ENCODE measurements at regions not wholly inside any gene's neighbourhood (a gene's known extent, or its start where the extent isn't known, plus 50 kb on each side); places are given as distances from the start of the nearest gene placed in this dataset.
"Not testable (repeated sequence)": the region's sequence is repeated elsewhere in the genome, so short reads cannot be mapped to it uniquely, and the experiment has no call there.

DNA sequence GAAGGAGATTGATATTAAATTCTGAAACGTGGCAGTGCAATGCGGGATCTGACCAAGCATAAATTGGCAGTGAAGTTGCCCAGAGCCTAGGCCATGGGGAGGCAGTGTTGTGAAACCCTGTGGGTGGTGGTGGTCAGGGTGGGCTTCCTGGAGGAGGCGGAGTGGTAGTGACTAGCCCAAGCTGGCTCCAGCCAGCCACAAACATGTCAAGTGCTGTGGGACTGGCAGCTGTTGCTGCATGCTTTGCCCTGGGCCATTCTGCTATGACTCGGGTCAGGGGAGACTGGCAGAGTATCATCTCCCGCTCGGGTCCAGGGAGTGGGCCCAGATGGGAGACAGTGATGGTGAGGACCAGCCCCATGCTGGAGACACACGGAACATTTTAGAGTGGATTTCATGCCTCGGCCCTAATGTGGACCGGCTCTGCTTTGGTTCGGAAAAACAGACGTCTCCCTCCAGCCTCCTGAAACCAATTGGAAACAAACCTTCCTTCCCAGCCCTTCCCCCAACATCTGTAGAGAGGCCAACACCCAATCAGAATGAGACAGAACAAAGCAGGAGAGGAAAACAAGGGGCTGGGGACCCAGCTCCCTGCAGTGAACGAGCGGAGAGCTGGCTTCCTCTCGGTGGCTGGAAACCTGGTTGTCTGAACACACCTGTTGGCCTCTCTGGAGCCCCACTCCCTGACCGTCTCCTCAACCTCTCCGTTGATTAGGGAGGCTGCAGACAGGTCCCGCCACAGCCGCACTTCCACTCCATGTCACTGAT, 58.2 kb downstream of the TMEM270 start:
- peak; percentile 42 for DNase-seq

DNA sequence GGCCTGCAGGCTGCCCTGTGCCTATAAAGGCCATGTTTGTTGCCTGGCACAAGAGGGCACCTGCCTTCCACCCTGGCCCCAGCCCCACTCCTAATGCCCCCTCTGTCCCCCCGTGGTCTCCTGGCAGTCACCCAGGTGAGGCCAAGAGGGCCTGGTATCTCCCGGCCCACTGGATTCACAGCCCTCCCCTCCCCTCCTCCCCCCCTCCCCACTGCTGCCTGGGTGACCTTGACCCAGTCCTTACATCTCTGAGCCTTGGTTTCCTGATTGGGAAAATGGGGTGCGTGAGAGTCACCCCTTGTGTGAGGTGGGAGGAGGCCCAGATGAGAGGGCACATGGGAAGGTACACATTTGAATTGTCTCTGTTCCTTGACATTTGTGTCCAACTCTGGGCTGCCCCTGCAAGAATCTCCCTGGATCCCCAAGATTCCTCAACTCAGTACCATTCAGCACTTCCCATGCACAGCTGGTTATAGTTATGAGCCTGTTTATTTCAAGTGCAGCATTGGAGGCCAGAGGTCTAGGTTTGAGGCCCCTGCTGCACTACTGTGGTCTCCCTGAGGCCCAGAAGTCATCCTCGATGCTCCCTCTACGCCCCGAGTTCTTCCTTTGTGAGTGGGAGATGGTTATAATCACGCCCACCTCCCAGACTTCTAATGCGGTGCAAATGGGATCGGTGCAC, 58.9 kb downstream of the TMEM270 start:
- no peak for DNase-seq

DNA sequence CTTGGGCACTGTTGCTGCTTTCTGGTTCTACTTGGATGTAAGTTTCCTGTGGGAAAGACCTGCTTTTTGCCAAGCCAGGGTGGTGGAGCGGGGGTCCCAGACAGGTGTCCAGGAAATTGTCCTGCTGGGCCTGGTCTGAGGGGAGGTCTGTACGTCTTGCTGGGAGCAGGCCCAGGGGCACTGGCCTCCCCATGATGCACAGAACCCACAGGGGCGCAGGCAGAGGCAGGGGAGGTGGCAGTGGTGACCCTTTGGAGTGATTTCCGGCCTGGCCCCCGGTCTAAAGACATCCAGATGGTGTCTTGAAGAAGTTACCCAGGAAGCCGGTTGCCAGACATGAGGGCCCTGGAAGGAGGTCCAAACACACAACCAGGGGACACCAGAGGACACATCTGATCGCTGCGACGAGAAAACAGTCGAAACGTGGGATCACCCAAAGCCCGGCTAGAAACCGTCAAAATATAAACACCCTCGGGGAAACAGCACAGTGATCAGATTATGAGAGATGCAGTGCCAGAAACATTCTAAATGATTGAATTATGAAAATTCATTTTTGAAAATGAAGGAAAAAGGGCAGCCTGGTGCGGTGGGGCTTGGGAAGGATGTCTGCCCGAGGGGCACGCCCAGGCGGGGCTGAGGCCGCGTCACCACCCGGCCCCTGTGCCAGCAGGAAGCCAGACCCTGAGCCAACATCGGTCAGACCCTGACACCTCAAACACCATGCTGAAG, 59.6 kb downstream of the TMEM270 start:
- no peak for DNase-seq

- no peak for DNase-seq
Observed at GRCh38 chr7:73921623-73922528, 60.9 kb downstream of the TMEM270 start.

DNA sequence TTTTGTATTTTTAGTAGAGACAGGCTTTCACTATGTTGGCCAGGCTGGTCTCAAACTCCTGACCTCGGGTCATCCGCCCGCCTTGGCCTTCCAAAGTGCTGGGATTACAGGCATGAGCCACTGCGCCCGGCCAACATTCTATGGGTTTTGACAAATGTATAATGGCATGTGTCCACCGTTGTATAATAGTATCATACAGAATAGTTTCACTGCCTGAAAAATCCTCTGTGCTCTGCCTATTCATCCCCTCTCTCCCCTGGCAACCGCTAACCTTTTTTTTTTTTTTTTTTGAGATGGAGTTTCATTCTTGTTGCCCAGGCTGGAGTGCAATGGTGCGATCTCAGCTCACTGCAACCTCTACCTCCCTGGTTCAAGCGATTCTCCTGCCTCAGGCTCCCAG, 67.7 kb downstream of the TMEM270 start:
- DNase-seq, result not testable (repeated sequence)

GRCh38 chr7:73931502-73931901, 70.5 kb downstream of the TMEM270 start:
- DNase-seq, result no peak

DNA sequence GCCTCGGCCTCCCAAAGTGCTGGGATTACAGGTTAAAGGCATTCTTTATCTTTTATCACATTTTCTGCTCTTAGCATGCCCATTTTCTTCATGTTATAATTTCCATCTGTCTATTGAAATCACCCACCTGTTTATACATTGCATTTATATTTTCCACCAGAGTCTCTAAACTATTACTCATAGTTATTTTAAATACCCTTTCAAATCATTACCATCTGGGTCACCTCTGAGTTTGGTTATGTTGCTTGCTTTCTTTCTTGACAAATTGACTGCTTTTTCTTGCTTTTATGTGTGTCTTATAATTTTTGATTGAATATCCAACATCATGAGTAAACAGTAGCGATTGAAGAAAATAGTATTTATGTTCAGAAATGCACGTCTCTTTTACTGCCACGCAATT, 71.4 kb downstream of the TMEM270 start:
- no peak for DNase-seq

- DNase-seq, result no peak
Observed at GRCh38 chr7:73933091-73933490, 72.1 kb downstream of the TMEM270 start.

DNA sequence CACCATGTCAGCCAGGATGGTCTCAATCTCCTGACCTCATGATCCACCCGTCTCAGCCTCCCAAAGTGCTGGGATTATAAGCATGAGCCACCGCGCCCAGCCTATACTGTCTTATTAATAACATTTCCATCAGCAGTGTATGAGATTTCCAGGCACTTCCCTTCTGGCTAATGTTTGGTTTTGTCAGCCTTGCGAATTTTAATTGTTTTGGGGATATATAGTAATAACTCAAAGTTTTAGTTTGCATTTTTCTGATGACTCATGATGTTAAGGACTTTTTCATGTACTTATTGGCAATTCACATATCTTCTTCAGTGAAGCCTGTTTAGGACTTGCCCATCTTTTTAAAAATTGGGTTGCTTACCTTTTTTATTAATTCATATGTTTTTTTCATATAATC, 76.0 kb downstream of the TMEM270 start:
- no peak for DNase-seq

GRCh38 chr7:73937650-73938049, 76.7 kb downstream of the TMEM270 start:
- not testable (repeated sequence) for DNase-seq

GRCh38 chr7:73939528-73939927, 78.6 kb downstream of the TMEM270 start:
- DNase-seq, result no peak

- no peak for DNase-seq
Observed at GRCh38 chr7:73940701-73941238, 79.8 kb downstream of the TMEM270 start.

GRCh38 chr7:73941836-73942551, 81.0 kb downstream of the TMEM270 start:
- no peak for DNase-seq

DNA sequence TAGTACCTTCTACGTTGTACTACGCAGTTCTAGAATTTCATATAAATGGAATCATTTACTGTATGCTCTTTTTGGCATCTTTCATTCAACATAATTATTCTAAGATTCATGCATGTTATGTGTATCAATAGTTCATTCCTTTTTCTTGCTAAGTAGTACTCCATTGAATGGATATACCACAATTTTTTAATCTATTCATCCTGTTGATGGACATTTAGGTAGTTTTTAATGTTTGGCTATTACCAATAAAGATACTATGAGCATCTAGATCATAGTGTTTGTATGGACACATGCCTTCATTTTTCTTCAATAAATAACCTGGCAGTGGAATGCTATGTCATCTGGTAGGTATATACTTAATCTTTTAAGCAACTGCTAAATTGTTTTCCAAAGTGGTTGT, 83.0 kb upstream of the ELN start:
- no peak for DNase-seq

- no peak for DNase-seq
Observed at GRCh38 chr7:73948287-73948686, 79.7 kb upstream of the ELN start.

DNA sequence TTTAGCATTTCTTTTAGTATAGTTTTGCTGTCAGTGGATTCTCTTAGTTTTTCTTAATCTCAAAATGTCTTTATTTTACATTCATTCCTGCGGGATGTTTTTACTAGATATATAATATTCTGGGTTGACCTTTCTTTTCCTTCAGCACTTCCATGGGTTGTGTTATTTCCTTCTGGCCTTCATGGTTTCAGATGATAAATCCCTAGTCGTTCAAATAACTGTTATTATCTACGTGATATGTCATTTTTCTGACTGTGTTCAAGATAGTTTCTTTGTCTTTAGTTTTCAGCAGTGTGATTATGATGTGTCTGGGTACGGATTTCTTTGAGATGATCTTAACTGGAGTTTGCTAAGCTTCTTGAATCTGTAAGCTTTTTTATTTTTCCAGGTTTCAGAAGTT, 75.7 kb upstream of the ELN start:
- DNase-seq, result no peak

DNA sequence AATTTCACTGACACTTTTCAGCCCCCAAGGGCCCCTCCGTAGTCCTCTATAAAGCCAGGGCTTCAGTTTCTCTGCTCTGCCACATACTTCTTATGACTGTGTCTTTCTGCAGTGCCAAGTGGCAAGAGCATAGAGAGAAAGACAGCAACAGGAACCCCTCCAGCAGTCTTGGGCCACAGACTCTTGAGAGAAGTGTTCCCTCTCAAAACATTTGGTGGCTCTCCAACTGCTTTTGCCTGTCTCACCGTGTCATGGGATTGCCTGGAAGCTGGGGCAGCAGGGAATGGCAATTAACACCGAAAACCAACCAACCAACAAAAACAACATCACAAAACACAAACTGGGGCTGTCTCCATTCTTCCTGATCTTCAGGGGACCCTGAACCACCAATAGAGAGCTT, 73.8 kb upstream of the ELN start:
- DNase-seq, result no peak

- no peak for DNase-seq
Observed at GRCh38 chr7:73954861-73955260, 73.1 kb upstream of the ELN start.

GRCh38 chr7:73960548-73960947, 67.4 kb upstream of the ELN start:
- DNase-seq, result no peak

- DNase-seq, result not testable (repeated sequence)
Observed at GRCh38 chr7:73961991-73962390, 66.0 kb upstream of the ELN start.

GRCh38 chr7:73963252-73963822, 64.6 kb upstream of the ELN start:
- DNase-seq, result no peak

Measured in retina (tissue), 1 donor.